GM19351 (cell line): ENCODE measurements at regions not wholly inside any gene's neighbourhood (a gene's known extent, or its start where the extent isn't known, plus 50 kb on each side); places are given as distances from the start of the nearest gene placed in this dataset.

Source experiments
- ATAC-seq: cut with Tn5 transposase; IDR thresholded peaks from one replicate; pipeline ENCODE4 v1.9.1; 2021; ENCODE audit warnings: mild to moderate bottlenecking, moderate library complexity; ENCODE audit not compliant: unreplicated experiment

- no peak for ATAC-seq
Measured at GRCh38 chr6:134866563-134866962, 83.3 kb downstream of the ALDH8A1 start.

DNA sequence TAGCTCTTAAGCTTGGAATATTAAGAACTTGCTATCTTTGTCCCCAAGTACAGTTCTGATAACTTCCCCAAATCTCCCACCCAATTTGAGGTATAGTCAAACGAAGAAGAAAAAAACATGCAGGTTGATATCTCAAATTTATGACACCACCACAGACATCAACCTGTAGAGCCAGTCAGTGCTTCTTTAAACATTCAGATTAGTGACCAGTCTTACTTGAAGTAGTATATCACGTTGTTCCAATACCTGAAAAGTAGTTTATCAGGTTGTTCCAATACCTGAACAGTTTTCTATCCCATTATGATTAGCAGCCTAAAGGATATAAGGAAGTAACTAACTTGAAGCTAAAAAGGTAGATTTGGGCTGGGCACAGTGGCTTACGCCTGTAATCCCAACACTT lies 85.3 kb downstream of the ALDH8A1 start:
- ATAC-seq, result no peak

GRCh38 chr6:134863763-134864510 lies 86.0 kb downstream of the ALDH8A1 start:
- no peak for ATAC-seq

DNA sequence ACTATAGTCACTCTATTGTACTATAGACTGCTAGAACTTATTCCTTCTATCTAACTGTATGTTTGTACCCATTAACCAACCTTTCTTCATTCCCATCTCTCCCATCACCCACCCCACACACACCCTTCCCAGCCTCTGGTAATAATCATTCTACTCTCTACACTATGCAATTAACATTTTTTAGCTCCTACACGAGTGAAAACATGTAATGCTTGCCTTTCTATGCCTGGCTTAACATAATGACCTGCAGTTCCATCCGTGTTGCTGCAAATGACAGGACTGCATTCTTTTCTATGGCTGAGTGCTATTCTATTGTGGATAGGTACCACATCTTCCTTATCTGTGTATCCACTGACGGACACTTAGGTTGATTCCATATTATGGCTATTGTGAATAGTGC lies 95.5 kb downstream of the ALDH8A1 start:
- no peak for ATAC-seq

DNA sequence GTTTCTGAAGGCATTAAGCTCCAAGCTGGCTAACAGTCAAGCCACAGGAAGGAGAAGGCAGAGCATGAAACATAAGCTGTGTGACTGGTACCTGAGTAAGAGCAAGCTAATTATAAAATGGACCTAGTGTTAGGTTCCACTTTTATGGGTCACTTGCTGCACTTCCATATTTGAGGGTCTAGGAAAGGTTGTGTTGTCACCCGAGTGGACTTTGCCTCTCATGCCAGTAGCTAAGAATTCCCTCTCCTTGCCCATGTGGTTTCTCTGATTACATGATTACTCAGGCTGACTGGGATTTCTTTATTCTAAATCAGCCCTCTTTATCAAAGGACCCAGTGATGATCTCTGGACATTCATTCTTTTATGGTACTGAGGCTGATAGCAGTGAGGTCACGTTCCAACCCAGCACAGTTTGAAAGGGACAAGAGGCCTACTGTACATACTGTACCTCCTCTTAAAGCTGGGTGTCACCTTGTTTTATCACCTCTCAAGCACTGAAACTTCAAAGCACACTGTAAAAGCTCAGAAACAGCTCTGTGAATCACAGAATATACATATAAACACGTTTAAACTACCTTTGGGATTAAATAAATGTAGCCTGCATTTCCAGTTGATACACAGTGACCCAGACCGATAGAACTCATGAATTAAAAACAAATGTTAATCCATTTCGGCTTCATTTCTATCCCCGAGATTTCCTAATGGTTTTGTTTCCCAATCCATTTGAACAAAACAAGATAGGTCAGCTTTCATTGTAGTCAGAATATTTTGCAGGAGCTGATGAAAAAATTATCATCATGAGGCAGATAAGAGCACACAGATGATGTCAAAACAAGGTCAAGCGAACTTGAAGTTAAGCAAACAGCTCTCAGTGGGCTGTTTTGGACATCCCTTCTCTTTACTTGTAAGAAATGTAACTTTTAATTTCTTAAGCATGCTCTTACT lies 96.5 kb downstream of the ALDH8A1 start:
- ATAC-seq, result no peak

DNA sequence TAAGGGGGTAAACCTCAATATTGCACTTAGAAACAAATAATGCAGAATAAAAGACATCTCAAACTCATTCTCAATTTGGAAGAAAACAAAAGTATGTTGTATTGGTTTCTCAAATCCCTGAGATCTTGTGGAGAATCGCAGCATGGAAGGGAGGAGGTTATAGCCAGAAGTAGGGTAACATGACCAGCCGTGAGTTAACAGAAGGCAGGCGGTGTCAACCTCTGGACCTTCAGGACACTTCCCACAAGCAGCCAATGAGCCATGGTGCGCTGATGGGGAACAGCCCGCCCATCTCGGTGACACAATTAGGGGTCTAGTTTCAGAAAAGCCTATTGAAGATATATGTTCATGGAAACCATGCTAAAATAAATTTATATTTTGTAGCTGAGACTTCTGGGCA lies 98.4 kb downstream of the ALDH8A1 start:
- ATAC-seq, result no peak

GRCh38 chr6:134850721-134851305 lies 99.1 kb downstream of the ALDH8A1 start:
- no peak for ATAC-seq

DNA sequence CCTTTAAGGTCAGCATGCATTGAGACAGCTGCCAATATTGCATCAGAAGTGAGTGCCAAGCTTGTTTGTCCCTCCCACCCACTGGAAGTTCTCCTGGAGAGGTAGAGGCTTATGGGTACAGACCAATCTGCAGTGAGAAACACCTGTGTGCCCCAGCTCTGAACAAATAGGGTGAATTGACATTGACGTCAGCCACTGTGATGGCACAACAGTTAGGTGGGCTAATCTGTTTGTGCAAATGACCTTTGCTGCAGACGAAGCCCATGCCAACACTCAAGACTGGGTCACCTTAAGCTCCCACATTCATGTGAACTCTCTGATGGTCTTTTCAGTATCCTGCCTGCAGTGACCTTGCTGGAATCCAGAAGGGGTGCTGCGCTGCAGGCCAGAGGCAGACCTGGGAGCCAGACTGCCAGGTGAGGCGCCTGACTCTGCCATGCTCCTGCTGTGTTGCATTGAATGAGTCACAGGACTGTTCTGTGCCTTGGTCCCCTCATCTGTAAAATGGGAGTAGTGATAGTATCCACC lies 99.9 kb downstream of the ALDH8A1 start:
- ATAC-seq, result no peak

- ATAC-seq, result no peak
Measured at GRCh38 chr6:134848076-134848475, 101.8 kb downstream of the ALDH8A1 start.

DNA sequence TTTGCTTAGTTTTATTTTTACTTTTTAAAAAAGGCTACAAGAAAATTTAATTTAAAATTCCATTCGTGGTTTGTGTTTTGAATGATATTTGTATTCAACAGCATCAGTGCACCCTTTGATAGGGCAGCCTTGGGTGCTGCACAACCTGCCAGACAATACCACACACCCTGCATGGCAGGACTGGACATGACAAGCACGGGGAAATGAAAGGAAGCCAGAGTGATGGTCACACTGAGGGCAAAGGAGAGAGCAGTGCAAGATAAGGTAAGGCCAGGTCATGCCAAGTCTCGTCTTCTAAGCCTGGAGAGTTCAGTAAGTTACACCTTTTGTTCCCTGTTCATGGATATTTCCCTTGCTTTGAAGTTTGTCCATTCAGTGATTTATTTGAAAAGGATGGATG lies 103.0 kb downstream of the ALDH8A1 start:
- no peak for ATAC-seq

DNA sequence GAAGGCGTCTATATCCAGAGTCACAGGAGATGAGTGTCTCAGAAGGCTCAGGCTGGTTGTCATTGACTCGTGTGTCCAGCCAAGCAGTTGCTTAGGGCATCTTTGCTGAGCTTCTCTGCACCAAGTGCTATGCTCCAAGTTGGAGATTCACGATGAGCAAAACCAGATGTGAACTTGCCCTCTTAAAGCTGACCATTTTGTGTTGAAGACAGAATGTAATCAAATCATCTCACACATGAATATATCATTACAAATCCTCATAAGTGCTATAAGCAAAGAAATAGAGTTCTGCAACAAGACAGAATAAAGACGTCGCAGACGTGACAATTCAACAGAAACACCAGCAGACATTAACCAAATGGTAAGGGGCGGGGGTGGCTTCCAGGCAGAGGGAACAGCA lies 103.9 kb downstream of the ALDH8A1 start:
- ATAC-seq, result no peak

DNA sequence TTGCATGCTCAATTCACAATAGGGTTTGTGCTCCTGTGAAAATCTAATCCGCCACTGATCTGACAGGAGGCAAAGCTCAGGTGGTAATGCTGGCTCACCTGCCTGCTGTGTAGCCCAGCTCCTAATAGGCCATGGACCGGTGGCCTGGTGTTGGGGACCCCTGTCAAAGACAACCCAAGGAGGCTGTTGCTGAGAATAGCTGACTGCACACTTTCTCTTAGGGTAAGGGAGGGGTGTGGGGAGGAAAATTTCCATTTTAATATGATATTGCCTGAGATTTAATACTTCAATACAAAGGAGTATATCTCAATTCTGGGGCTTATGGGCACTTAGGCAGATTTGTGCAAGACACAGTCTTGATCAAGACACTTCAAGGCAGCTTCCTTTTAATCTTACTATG lies 105.8 kb downstream of the ALDH8A1 start:
- ATAC-seq, result no peak

GRCh38 chr6:134840086-134840867 lies 109.6 kb downstream of the ALDH8A1 start:
- no peak for ATAC-seq

GRCh38 chr6:134835993-134836392 lies 113.9 kb downstream of the ALDH8A1 start:
- no peak for ATAC-seq

- no peak for ATAC-seq
Measured at GRCh38 chr6:134830940-134831339, 119.0 kb downstream of the ALDH8A1 start.

DNA sequence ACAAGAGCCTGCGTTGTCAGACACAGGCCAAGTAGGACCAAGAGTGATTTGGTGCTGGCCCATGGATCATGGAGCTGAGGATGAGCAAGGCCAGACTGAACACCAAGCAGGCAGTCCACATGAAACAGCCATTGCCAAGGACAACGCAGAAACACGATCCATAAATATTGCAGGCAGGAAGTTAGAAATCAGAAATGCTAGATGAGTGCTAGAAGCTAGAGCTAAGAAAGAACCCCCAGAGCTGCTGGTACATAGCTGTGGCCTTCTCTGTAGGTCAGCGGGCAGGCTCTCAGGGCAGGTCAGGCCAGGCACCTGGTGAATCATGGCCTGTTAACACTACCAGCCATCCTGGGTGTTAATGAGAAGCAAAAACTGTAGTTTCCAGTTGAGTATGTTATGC lies 119.7 kb downstream of the ALDH8A1 start:
- ATAC-seq, result no peak

DNA sequence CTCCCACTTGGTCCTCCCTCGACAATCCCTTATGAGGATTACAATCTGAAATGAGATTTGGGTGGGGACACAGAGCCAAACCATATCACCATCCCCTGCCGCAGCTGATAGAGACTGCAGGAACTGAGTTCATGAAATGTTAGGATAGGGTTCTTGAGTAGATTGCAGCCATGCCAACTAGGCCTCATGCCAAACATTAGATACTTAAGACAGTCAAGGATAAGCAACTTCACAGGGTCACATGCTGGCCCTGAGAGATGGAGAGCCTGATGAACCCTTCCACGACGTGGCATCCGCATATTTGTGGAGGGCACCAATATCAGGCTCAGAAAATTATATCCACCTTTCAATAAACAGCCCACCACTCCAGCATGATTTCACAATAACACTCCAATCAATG lies 121.3 kb downstream of the ALDH8A1 start:
- no peak for ATAC-seq

DNA sequence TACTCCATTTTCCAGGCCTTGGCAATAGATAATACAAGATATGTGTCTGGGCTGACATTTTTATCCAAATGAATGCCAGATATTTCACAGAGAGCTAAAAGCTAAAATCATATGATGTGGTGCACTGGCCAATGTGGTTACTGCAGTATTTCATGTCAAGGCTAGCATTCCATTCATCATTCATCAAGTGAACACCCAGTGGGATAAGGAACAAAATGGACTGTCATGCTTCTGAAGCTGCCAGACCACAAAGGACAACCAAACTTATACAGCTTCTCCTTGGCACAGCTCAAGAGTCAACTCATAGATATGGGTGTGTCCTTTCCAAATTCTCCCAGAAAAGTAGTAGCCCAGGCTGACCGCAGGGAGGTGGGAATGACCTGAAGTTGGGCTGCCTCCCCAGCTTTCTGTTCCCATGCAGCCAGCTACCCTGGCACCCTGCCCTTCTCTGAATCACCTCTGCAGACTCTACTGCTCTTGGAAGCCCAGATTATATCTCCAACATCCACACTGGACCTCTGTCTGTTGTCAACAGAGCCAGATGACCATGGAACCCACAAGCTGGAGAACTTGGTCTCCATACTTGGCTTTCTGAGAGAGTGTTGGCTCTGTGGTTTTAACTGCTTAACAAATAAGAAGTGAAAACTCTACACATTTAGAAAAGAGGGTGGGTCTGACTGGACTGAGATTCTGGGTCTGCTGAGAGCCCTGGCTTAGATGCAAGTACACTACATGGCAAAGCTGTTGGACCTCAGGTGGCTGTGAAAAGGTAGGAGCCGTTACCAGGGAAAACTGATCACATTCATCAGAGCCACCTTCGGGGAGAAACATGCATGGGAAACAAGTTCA lies 122.8 kb downstream of the ALDH8A1 start:
- ATAC-seq, result no peak

DNA sequence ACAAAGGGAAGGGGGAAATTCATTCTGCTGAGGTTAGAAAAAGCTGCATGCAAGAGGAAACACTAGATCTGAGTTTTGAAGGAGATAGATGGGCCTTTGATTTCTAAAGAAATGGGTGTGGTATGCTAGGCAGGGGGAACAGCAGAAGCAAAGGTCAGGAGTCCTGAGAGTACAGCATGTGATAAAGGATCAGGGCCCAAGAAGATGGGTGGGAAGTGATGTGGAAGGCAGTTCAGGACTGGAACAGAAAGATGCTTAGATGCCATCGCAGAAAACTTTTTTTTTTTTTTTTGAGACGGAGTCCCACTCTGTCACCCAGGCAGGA lies 126.2 kb downstream of the ALDH8A1 start:
- ATAC-seq, result no peak
